ENCODE measurements at regions not wholly inside any gene's neighbourhood (a gene's known extent, or its start where the extent isn't known, plus 50 kb on each side); places are given as distances from the start of the nearest gene placed in this dataset.

DNA sequence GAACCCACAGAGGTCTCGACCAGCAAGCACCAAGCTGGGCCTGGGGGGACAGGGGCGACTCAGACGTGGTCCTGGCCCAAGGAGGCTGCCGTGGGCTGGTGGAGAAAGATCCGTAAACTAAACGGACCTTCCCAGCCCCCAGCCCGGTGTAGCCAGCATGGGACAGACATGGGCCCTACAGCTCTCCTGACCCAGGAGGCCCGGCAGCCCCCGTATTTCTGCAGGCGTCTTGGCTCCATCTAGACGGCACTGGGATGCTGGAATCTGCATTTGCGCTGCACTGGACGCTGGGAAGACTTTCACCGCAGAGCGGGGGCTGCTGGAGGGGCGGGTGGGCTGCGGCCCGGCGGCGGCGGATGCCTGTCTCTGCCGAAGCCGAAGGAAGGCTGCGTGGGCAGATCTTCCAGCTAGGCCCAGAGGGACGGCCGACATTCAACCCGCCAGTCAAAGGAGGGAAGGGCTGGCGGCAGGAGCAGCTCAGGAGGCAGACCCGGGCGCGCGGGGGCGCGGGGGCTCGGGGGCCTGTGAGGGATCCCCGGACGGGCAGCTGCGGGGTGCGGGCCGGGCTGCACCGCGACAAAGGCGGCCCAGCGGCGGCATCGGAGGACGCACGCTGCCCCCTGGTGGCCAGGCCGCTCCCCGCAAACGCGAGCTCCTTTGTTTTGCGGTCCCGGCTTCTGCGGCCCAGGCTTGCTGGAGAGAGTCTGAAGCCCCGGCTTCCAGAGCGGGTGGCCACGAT, 266.2 kb downstream of the NSG2 start:
- no peak for TF ChIP-seq POLR2A (IDR thresholded peaks at IDR 0.05)
- TF ChIP-seq, protein P1, sequence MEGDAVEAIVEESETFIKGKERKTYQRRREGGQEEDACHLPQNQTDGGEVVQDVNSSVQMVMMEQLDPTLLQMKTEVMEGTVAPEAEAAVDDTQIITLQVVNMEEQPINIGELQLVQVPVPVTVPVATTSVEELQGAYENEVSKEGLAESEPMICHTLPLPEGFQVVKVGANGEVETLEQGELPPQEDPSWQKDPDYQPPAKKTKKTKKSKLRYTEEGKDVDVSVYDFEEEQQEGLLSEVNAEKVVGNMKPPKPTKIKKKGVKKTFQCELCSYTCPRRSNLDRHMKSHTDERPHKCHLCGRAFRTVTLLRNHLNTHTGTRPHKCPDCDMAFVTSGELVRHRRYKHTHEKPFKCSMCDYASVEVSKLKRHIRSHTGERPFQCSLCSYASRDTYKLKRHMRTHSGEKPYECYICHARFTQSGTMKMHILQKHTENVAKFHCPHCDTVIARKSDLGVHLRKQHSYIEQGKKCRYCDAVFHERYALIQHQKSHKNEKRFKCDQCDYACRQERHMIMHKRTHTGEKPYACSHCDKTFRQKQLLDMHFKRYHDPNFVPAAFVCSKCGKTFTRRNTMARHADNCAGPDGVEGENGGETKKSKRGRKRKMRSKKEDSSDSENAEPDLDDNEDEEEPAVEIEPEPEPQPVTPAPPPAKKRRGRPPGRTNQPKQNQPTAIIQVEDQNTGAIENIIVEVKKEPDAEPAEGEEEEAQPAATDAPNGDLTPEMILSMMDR (IDR thresholded peaks at IDR 0.05), result peak; percentile 63 to 93 (median 86)
- H3K36me3 ChIP-seq (replicated peaks in 1 of 2; ENCODE audit: insufficient read depth in 1 of 2, low read depth in 2 of 2), result no peaks in the 10 kb centered on the region
- H3K4me3 ChIP-seq, result no peak overlapping the region
- intact Hi-C loops (cut with DNase I), result no loop called here
- peaks cover 0 to 8% of the 10 kb centered on the region in 2 donors for H3K27me3 ChIP-seq
- 11 to 42% methylated on average over 7 to 48 of the region's 58 CpGs for WGBS, 2 donors
- ATAC-seq (peak; percentile 77), DNase-seq (peak; percentile 70 to 79 (median 77))
- no peak overlapping the region for H3K27ac ChIP-seq
- peaks cover 10% of the 10 kb centered on the region for H3K4me1 ChIP-seq
- no peaks in the 10 kb centered on the region for H3K9me3 ChIP-seq

DNA sequence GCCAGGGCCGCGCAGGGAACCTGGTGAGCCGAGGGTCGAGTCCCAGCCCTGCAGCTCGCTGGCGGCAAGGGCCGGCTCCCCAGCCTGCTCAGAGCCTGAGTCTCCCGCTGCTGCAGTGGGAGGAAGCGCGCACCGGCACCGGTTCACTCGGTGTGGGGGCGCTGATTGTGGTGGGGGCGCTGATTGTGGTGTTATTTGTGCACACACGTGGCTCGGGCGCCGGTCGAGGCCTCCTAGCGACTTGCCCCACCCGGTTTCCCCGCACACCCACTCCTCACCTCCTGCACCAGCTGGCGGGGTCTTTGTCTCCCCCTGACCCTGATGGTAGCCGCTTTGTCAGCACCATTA, 266.7 kb downstream of the NSG2 start:
- H3K27me3 ChIP-seq, result peaks cover 0 to 8% of the 10 kb centered on the region in 2 donors
- TF ChIP-seq, protein P1 (IDR thresholded peaks at IDR 0.05), result no peak
- no peak for TF ChIP-seq POLR2A (IDR thresholded peaks at IDR 0.05)
- peaks cover 10% of the 10 kb centered on the region for H3K4me1 ChIP-seq
- no peak overlapping the region for H3K4me3 ChIP-seq
- no peaks in the 10 kb centered on the region for H3K36me3 ChIP-seq (replicated peaks in 1 of 2; ENCODE audit: insufficient read depth in 1 of 2, low read depth in 2 of 2)
- 29 to 83% methylated on average over 2 to 21 of the region's 25 CpGs for WGBS, 2 donors
- intact Hi-C loops (cut with DNase I), result no loop called here
- ATAC-seq (peak; percentile 13), DNase-seq (no peak)
- no peak overlapping the region for H3K27ac ChIP-seq
- no peaks in the 10 kb centered on the region for H3K9me3 ChIP-seq

DNA sequence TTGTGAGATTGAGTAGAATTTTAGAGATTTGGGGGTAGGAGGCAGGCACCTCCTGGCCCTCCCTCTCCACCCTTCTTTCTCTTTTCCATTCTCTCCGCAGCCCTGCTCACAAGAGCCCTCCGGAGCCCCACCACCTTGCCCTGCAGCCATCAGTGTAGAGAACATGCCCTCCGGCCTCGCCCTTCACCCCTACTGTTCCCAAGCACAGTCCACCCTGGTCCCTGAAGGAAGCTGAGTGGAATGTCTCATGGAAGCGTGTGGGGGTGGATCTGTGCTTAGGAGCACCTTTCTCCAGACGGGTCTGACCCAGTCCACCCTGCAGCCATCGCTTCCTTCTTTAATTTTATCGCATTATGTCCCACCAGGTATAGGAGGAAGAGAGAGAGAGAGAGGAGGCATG, 267.1 kb downstream of the NSG2 start:
- Histone ChIP-seq H3K27ac (no peak overlapping the region), H3K4me1 (peaks cover 10% of the 10 kb centered on the region), H3K9me3 (no peaks in the 10 kb centered on the region), H3K36me3 (replicated peaks in 1 of 2; ENCODE audit: insufficient read depth in 1 of 2, low read depth in 2 of 2) (no peaks in the 10 kb centered on the region), H3K4me3 (no peak overlapping the region), H3K27me3 (peaks cover 0 to 8% of the 10 kb centered on the region in 2 donors)
- DNase-seq (no peak), ATAC-seq (no peak)
- TF ChIP-seq, protein P1 (IDR thresholded peaks at IDR 0.05), result no peak
- no peak for TF ChIP-seq POLR2A (IDR thresholded peaks at IDR 0.05)
- WGBS, 2 donors, result 68 to 69% methylated on average over 8 of the region's 8 CpGs
- intact Hi-C loops (cut with DNase I), result no loop called here

DNA sequence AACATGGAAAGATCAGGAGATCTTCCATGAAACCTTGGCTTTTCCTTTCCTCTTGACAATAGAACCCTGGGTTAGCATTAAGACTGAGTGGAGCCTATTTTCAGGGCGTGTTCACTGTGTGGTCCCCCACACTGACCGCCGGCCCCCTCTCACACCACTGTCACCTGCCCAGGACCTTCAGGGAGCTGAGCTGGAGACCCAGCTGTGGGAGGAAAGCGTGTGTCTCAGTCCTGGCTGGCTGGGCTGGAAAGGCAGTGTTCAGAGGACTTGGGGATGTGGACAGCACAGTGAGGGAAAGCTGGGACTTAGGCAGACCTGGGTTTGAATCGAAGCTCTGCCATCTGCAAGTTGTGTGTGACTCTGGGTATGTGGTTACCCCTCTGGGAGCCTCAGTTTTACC, 268.1 kb downstream of the NSG2 start:
- Histone ChIP-seq H3K9me3 (no peaks in the 10 kb centered on the region), H3K4me3 (no peak overlapping the region), H3K4me1 (peaks cover 10% of the 10 kb centered on the region), H3K27ac (no peak overlapping the region), H3K27me3 (peaks cover 0 to 8% of the 10 kb centered on the region in 2 donors), H3K36me3 (replicated peaks in 1 of 2; ENCODE audit: insufficient read depth in 1 of 2, low read depth in 2 of 2) (no peaks in the 10 kb centered on the region)
- WGBS, 2 donors, result 57 to 68% methylated on average over 4 to 5 of the region's 5 CpGs
- no peak for DNase-seq
- intact Hi-C loops (cut with DNase I), result loop anchor here (2.0 kb wide), 1 partner anchor 269 kb away; the partner anchor contains the start of gene NSG2
- TF ChIP-seq, protein P1 (IDR thresholded peaks at IDR 0.05), result no peak
- no peak for TF ChIP-seq POLR2A (IDR thresholded peaks at IDR 0.05)
- no peak for ATAC-seq

DNA sequence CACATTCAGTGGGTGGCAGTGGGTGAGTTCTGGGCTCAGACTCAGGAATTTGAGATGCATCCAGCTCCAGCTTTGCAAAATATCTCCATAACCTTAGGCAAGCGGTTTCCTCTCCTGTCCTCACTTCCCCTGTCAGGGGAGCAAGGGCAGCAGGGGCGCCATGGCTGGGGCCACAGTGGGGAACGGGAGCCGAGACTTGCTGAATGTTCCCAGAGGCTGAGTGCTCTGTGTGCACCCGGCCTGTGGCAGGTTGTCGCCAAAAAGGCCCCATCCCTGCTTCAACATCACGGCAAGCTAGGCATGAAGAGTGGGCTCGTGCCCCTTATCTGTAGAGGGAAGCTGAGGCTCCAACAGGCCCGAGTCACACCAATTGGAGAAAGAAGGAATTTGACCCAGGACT, 268.8 kb downstream of the NSG2 start:
- intact Hi-C loops (cut with DNase I), result loop anchor here (2.0 kb wide), 1 partner anchor 269 kb away; the partner anchor contains the start of gene NSG2
- TF ChIP-seq, protein P1 (IDR thresholded peaks at IDR 0.05), result no peak
- TF ChIP-seq POLR2A (IDR thresholded peaks at IDR 0.05), result no peak
- H3K36me3 ChIP-seq (replicated peaks in 1 of 2; ENCODE audit: insufficient read depth in 1 of 2, low read depth in 2 of 2), result no peaks in the 10 kb centered on the region
- peaks cover 10% of the 10 kb centered on the region for H3K4me1 ChIP-seq
- DNase-seq (no peak), ATAC-seq (no peak)
- H3K4me3 ChIP-seq, result no peak overlapping the region
- H3K9me3 ChIP-seq, result no peaks in the 10 kb centered on the region
- 49 to 64% methylated on average over 7 to 9 of the region's 9 CpGs for WGBS, 2 donors
- peaks cover 0 to 8% of the 10 kb centered on the region in 2 donors for H3K27me3 ChIP-seq
- no peak overlapping the region for H3K27ac ChIP-seq

Measured in body of pancreas (tissue), 4 donors.